GM19240 (cell line): ENCODE measurements at regions not wholly inside any gene's neighbourhood (a gene's known extent, or its start where the extent isn't known, plus 50 kb on each side); places are given as distances from the start of the nearest gene placed in this dataset.

Experiments
- DNase-seq: peaks from one replicate; pipeline ENCODE4 v3.0.0; 2011; ENCODE audit warnings: low spot score; ENCODE audit not compliant: insufficient read length

- no peak for DNase-seq
Measured at GRCh38 chr11:95392644-95393043, 161.6 kb upstream of the SESN3 start.

GRCh38 chr11:95389427-95389826 lies 158.4 kb upstream of the SESN3 start:
- DNase-seq = no peak

GRCh38 chr11:95388086-95388485 lies 157.1 kb upstream of the SESN3 start:
- DNase-seq = no peak

GRCh38 chr11:95387325-95387724 lies 156.3 kb upstream of the SESN3 start:
- DNase-seq = no peak

GRCh38 chr11:95385577-95385976 lies 154.6 kb upstream of the SESN3 start:
- DNase-seq = no peak

DNA sequence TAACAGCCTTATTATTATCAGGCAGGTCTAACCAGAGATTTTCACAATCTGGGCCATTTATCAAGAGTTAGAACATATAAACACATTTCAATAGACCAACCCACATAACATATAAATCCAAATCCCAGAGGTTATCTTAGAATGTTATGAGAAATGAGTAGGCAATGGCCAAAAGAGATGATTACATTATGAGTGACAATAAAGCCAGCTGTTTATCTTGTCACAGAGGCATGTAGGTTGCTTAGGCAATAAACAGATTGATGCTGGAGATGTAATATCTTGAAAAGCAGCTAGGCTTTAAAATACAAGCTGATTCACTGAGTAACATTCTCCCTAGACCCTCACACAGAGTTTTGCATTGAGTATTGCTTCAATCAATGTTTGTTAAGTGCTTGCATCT lies 148.5 kb upstream of the SESN3 start:
- no peak for DNase-seq

DNA sequence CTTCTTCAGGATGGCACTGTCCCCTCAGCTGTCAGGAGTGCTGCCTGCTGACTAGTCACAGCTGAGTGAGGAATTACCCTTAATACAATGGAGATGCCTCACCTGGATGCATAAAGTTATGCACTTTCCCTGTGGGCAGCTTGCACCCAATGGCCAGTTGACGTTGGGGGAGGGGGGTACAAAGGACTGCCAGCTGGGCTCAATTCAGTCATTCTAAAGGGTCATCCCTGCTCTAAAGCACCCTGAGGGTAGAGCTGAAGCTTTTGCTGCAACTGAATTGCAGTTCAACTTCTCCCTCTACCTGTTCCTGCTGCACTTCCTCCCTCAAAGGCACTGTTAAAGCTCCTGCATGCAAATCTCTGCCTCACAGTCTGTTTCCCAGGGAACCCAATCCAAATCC lies 147.8 kb upstream of the SESN3 start:
- DNase-seq = no peak

GRCh38 chr11:95378111-95378510 lies 147.1 kb upstream of the SESN3 start:
- no peak for DNase-seq

DNA sequence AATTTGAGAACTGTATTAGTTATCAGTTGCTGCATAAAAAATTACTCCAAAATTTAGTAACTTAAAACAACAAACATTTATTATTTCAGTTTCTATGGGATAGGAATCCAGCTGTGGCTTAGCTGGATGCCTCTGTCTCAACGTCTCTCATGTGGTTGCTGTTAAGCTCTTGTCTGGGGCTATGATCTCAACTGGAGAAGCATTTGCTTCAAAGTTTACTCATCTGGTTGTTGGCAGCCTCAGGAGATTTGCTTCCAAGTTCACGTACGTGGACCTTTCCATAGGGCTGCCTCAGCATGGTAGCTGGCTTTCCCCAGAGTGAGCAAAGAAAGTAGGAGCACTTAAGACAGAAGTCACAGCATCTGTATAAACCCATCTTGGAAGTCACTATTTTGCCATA lies 144.9 kb upstream of the SESN3 start:
- no peak for DNase-seq

- no peak for DNase-seq
Measured at GRCh38 chr11:95375451-95375850, 144.4 kb upstream of the SESN3 start.

DNA sequence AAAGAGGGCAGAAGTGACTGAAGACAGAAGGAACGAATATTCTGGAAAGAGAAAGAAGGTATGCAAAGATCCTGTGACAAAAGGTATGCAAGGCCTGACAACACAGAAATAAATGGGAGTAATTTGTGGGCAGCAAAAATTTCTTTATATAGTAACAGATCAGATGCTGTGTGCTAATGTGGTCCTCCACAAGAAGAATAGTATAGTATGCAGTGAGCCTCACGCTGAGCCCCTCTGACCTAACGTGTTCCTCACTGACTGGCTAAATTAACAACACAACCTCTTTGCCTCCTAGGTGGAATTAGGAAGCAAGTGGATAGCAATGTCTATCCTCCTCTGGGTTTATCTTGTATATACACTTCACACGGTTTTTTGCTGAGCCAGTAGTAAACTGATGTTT lies 143.1 kb upstream of the SESN3 start:
- no peak for DNase-seq

- no peak for DNase-seq
Measured at GRCh38 chr11:95373241-95373640, 142.2 kb upstream of the SESN3 start.

DNA sequence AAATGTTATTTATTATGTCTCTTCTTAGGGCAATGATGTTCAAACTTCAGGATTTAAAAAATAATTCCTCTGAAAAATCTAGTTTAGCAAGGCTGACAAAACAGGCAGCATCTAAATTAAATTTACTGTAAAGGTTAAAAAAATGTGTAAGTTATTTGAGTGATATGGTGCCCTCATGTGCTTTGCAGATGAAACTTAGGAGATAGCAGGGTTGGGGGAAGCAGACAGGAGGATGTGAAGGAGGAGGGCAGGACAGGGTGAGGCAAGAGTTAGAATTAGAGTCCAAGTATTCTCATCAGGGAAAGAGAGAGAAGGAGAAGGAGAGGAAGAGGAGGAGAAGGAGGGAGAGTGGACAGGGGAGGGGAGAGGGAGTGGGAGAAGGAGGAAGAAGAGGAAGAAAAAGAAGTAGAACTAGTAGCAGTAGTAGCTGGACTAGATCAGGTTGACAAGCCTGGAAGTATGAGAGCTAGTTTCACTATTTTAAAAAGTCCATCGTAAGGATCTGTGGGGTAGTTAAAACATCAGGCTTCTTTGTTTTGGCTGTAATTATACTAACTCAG lies 141.2 kb upstream of the SESN3 start:
- no peak for DNase-seq

DNA sequence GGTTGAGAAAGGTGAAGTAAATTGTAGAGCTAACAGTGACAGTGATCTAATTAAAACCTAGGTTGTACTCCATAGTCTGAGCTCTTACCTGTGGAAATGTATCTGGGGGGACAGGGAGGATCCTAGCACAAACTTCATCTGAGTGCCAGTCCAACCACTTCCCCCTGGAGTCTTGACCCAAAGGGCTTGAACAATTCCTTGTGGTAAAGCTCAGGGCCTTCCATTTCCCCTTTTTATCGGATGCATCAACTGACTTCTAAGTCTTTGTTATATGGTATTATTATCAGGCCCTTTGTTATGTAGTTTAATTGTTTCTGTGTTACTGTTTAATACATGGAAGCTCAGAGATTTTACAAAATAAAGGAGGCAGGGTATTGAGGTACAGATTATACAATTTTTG lies 140.2 kb upstream of the SESN3 start:
- DNase-seq = no peak

DNA sequence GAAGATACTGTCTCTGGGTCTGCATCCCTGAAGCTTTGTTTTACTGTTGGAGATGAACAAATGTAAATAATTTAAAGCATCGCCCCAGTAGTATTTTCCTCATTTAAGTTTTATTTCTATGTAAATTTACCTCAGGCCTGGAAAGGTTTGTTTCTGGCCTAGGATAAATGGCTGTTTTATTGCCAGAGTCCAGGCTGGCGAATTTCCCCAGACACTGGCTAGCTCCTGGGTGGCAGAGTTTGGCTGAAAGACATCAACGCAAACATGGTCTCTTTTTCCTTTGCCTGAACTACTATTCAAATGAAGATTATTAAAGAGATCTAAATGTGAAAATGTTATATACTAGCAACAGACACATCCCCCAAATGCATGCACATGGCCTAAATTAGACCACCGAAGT lies 136.7 kb upstream of the SESN3 start:
- DNase-seq = no peak

DNA sequence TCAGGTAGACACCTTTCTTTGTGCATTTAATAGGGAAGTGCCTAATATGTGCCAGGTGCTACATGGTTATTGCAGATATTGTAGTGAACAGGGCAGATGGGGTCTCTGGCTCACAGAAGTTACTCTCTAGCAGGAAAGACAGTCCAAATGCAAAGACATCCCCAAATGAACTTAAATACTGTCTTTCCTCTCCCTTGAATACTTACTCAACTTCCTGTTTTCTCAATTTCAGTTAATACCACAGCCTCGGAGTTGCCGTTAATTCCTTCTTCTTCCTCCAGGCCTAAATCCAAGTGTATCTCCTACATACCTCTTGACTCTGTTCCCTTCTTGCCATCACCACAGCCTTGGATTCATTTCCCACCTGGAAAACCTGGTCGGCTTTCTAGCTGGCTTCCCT lies 134.3 kb upstream of the SESN3 start:
- no peak for DNase-seq

- no peak for DNase-seq
Measured at GRCh38 chr11:95364324-95365295, 133.6 kb upstream of the SESN3 start.

DNA sequence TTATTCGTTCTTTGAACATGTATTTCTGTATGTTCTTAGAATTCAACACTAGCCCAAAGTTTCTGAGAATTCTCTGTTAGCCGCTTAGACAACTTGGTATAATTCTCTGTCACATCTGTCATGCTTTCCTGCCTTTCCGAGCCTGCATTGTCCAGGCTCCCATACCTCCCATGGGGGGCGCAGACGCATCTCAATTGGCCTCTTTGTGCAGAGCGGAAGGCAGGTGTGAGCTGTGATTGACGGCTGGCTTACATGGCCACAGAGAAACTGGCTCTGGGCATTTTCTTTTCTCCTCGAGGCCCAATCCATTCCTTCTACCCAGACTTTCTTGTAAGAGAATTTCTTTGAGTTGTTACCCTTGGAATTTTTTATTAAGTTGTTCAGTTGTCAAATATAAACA lies 132.7 kb upstream of the SESN3 start:
- DNase-seq = no peak

- no peak for DNase-seq
Measured at GRCh38 chr11:95363164-95363563, 132.2 kb upstream of the SESN3 start.

GRCh38 chr11:95361180-95361579 lies 130.2 kb upstream of the SESN3 start:
- no peak for DNase-seq

DNA sequence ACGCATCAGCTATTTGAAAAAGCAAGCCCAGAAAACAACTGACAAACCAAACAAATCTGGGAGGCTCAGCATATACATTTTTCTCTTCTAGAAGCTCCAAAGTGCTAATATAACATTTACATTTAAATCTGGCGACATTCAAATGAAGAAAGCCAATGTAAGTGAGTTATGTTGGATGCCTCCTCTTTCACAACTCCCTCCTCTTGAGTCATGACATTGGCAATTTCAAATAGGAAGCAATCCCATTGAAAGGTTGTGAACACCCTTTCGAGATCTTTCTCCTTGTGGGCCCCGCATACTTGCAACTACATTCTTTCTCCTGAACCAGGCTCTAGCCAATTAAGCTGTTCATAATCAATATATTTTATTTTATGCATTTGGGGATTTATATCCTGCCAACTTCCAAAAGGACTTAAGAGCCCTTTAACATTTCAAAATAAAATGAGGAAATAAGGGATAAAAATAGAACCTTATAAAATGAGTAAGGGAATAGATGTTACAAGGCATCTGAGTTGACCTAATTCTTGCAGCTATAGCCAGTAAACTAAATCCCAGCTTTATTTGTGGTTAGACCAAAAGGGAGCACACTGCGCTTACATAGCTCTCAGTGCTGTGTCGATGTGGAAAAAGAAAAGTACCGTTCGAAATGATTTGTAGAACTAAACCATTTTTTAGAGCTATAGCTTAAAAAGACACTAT lies 129.5 kb upstream of the SESN3 start:
- DNase-seq = no peak

DNA sequence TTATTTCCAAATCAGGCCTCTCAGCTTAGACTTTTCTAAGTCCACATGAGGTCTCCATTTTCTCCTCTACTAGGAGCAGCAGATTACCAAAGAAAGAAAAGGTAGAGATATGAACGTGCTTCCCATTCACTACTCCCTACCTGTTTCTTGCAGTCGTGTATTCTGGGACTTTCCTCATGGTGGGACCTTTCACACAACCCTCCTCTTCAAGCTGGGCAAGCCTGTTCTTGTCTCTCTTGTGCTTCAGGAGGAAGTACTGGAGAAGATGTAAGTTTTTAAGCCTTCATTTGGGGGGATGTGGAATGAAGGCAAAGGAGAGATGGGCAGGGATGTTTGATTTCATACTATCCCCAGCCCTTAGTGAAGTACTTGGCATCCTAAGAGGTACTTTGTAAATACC lies 128.8 kb upstream of the SESN3 start:
- no peak for DNase-seq

GRCh38 chr11:95359341-95359663 lies 128.3 kb upstream of the SESN3 start:
- DNase-seq = no peak
